GM21447 (cell line): ENCODE measurements at regions not wholly inside any gene's neighbourhood (a gene's known extent, or its start where the extent isn't known, plus 50 kb on each side); places are given as distances from the start of the nearest gene placed in this dataset.
"Not testable (repeated sequence)": the region's sequence is repeated elsewhere in the genome, so short reads cannot be mapped to it uniquely, and the experiment has no call there.

Experiments used
- ATAC-seq: cut with Tn5 transposase; IDR thresholded peaks from one replicate; pipeline ENCODE4 v1.9.1; 2021; ENCODE audit not compliant: unreplicated experiment

- no peak for ATAC-seq
Measured at GRCh38 chr5:171541341-171541776, 121.9 kb downstream of the FGF18 start.

GRCh38 chr5:171542525-171543140, 123.2 kb downstream of the FGF18 start:
- no peak for ATAC-seq

- ATAC-seq: no peak
Measured at GRCh38 chr5:171543148-171543815, 123.8 kb downstream of the FGF18 start.

GRCh38 chr5:171544913-171545765, 125.7 kb downstream of the FGF18 start:
- no peak for ATAC-seq

GRCh38 chr5:171549274-171549673, 129.8 kb downstream of the FGF18 start:
- no peak for ATAC-seq

GRCh38 chr5:171553817-171554216, 134.4 kb downstream of the FGF18 start:
- not testable (repeated sequence) for ATAC-seq

- ATAC-seq: no peak
Measured at GRCh38 chr5:171555160-171555559, 135.7 kb downstream of the FGF18 start.

GRCh38 chr5:171562822-171563221, 143.4 kb downstream of the FGF18 start:
- ATAC-seq: no peak

- no peak for ATAC-seq
Measured at GRCh38 chr5:171568389-171568788, 148.9 kb downstream of the FGF18 start.

- ATAC-seq: no peak
Measured at GRCh38 chr5:171569065-171569712, 149.7 kb downstream of the FGF18 start.

- no peak for ATAC-seq
Measured at GRCh38 chr5:171570244-171570825, 150.9 kb downstream of the FGF18 start.

- ATAC-seq: no peak
Measured at GRCh38 chr5:171571663-171572062, 152.2 kb downstream of the FGF18 start.

GRCh38 chr5:171573021-171573420, 153.6 kb downstream of the FGF18 start:
- no peak for ATAC-seq

GRCh38 chr5:171573451-171574225, 154.2 kb downstream of the FGF18 start:
- ATAC-seq: no peak

GRCh38 chr5:171574376-171574775, 154.9 kb downstream of the FGF18 start:
- no peak for ATAC-seq

GRCh38 chr5:171575386-171575785, 155.9 kb downstream of the FGF18 start:
- ATAC-seq: no peak

- ATAC-seq: no peak
Measured at GRCh38 chr5:171575808-171576207, 156.4 kb downstream of the FGF18 start.

GRCh38 chr5:171577042-171577758, 157.8 kb downstream of the FGF18 start:
- no peak for ATAC-seq

GRCh38 chr5:171578049-171578828, 158.8 kb downstream of the FGF18 start:
- ATAC-seq: no peak
